GM23338 (cell line): ENCODE measurements at regions not wholly inside any gene's neighbourhood (a gene's known extent, or its start where the extent isn't known, plus 50 kb on each side); places are given as distances from the start of the nearest gene placed in this dataset.

Experiments used
- ETS1 ChIP-seq: IDR thresholded peaks from 2 replicates; pipeline ENCODE4 v1.6.1; 2016; ENCODE audit warnings: antibody characterized with exemption
- JUNB ChIP-seq: IDR thresholded peaks from one replicate; pipeline ENCODE4 v1.6.1; 2016; ENCODE audit warnings: antibody characterized with exemption; ENCODE audit not compliant: unreplicated experiment
- POLR2AphosphoS5 ChIP-seq: IDR thresholded peaks from 2 replicates; pipeline ENCODE4 v1.6.1; 2016; ENCODE audit warnings: antibody characterized with exemption, low read depth
- REST ChIP-seq: IDR thresholded peaks from one replicate; pipeline ENCODE4 v1.6.1; 2018; ENCODE audit warnings: antibody characterized with exemption; ENCODE audit not compliant: unreplicated experiment
- ZNF114 ChIP-seq: fragments of 250-450 bp; sonication (Bioruptor Pico); IDR thresholded peaks from 2 replicates; pipeline ENCODE4 v1.5.0; 2020; ENCODE audit warnings: mild to moderate bottlenecking, moderate library complexity
- ZNF462 ChIP-seq: fragments of 250-450 bp; sonication (Bioruptor Pico); IDR thresholded peaks from 2 replicates; pipeline ENCODE4 v1.5.0; 2020; ENCODE audit warnings: mild to moderate bottlenecking, moderate library complexity

GRCh38 chr14:29205658-29206057 is 439.1 kb downstream of the FOXG1 start (continued):
- TF ChIP-seq ZNF462 (CRISPR knock-in tag), result no peak
- TF ChIP-seq POLR2AphosphoS5, result no peak
- TF ChIP-seq ZNF114 (CRISPR knock-in tag), result no peak
- TF ChIP-seq REST, result no peak
- TF ChIP-seq JUNB, result no peak
- no peak for TF ChIP-seq ETS1
